Tibial nerve (tissue), 3 donors: ENCODE measurements at regions not wholly inside any gene's neighbourhood (a gene's known extent, or its start where the extent isn't known, plus 50 kb on each side); places are given as distances from the start of the nearest gene placed in this dataset.

Experiments used
- POLR2A ChIP-seq, 2 donors: fragments of 450-650 bp; IDR thresholded peaks; one replicate each; pipeline ENCODE4 v1.6.1; 2017; ENCODE audit warnings: antibody characterized with exemption in 2 of 2, mild to moderate bottlenecking in 2 of 2, moderate library complexity in 2 of 2
- TF ChIP-seq, protein P1 (sequence below), 5 experiments: fragments of 200-600 bp in 3 of 5; fragments of 450-650 bp in 2 of 5; sonication (generic) in 3 of 5; IDR thresholded peaks; one replicate each; pipeline ENCODE4 v1.5.1; 2016 to 2019; ENCODE audit warnings: antibody characterized with exemption in 5 of 5, mild to moderate bottlenecking in 3 of 5, moderate library complexity in 2 of 5

DNA sequence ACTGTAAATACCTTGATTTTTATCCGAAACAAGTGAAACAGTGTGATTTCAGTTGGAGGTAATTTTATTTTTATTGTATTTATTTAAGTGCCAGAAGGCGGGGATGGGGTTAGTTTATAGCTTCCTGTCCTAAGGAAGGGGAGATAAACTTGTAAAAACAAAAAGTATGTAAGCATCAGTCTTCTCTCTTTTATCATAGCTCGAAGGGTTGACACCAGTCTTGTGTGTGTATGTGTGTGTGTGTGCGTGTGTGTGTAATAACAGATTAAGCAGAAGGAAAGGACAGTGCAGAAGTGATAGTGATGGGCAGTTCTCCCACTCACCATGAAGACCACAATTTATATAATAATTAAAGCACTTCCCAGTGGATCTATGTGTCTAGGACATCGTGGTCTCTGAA, 793.3 kb downstream of the PLCL1 start:
- TF ChIP-seq POLR2A (IDR thresholded peaks at IDR 0.05): no peak
- TF ChIP-seq, protein P1, sequence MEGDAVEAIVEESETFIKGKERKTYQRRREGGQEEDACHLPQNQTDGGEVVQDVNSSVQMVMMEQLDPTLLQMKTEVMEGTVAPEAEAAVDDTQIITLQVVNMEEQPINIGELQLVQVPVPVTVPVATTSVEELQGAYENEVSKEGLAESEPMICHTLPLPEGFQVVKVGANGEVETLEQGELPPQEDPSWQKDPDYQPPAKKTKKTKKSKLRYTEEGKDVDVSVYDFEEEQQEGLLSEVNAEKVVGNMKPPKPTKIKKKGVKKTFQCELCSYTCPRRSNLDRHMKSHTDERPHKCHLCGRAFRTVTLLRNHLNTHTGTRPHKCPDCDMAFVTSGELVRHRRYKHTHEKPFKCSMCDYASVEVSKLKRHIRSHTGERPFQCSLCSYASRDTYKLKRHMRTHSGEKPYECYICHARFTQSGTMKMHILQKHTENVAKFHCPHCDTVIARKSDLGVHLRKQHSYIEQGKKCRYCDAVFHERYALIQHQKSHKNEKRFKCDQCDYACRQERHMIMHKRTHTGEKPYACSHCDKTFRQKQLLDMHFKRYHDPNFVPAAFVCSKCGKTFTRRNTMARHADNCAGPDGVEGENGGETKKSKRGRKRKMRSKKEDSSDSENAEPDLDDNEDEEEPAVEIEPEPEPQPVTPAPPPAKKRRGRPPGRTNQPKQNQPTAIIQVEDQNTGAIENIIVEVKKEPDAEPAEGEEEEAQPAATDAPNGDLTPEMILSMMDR (IDR thresholded peaks at IDR 0.05): no peak
